DND-41 (cell line): ENCODE measurements at regions not wholly inside any gene's neighbourhood (a gene's known extent, or its start where the extent isn't known, plus 50 kb on each side); places are given as distances from the start of the nearest gene placed in this dataset.

ENCODE experiments used
- CTCF ChIP-seq: IDR thresholded peaks from 2 replicates; pipeline ENCODE4 v1.5.1; 2012; ENCODE audit warnings: borderline replicate concordance, low read length, moderate library complexity, mild to moderate bottlenecking; ENCODE audit not compliant: poor library complexity, severe bottlenecking; ENCODE audit errors: extremely low read depth
- EZH2 ChIP-seq: IDR thresholded peaks from 3 replicates; pipeline ENCODE4 v1.6.1; 2012; ENCODE audit warnings: borderline replicate concordance, low read depth, mild to moderate bottlenecking, moderate library complexity, low read length, inconsistent platforms; ENCODE audit not compliant: severe bottlenecking

DNA sequence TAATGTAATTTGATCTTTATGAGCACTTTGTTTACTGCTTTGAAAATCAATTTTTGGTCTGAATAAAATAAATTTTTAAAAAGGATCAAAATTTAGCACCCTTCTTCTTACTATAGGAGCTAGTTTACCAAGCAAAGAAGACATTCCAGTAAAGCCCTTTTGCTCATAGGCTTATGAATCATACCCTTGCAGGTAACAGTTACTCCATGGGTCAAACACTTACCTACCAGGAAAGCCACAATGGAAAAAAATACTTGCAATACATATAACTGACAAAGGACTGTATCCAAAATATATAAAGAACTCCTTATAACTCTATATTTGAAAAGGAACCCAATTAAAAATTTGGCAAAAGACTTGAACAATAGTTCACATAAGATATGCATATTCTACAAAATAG lies 66.6 kb downstream of the SHOC1 start:
- TF ChIP-seq CTCF (no peak), EZH2 (no peak)
